Superior temporal gyrus (tissue), 1 donor: ENCODE measurements at regions not wholly inside any gene's neighbourhood (a gene's known extent, or its start where the extent isn't known, plus 50 kb on each side); places are given as distances from the start of the nearest gene placed in this dataset.

Experiments
- DNase-seq: peaks from one replicate; pipeline ENCODE4 v3.0.0-alpha.2; 2016; ENCODE audit errors: extremely low spot score

- no peak for DNase-seq
Measured at GRCh38 chr2:239590276-239590675, 189.5 kb upstream of the HDAC4 start.

- DNase-seq, result no peak
Measured at GRCh38 chr2:239589833-239590232, 189.0 kb upstream of the HDAC4 start.

GRCh38 chr2:239589270-239589825 lies 188.5 kb upstream of the HDAC4 start:
- DNase-seq, result no peak

GRCh38 chr2:239588451-239589269 lies 187.8 kb upstream of the HDAC4 start:
- no peak for DNase-seq

GRCh38 chr2:239587841-239588240 lies 187.0 kb upstream of the HDAC4 start:
- no peak for DNase-seq

GRCh38 chr2:239587311-239587731 lies 186.5 kb upstream of the HDAC4 start:
- no peak for DNase-seq

GRCh38 chr2:239586651-239587310 lies 186.0 kb upstream of the HDAC4 start:
- no peak for DNase-seq

- DNase-seq, result no peak
Measured at GRCh38 chr2:239585422-239585821, 184.6 kb upstream of the HDAC4 start.

- DNase-seq, result no peak
Measured at GRCh38 chr2:239584986-239585385, 184.2 kb upstream of the HDAC4 start.

- DNase-seq, result no peak
Measured at GRCh38 chr2:239583879-239584859, 183.3 kb upstream of the HDAC4 start.

GRCh38 chr2:239583171-239583878 lies 182.5 kb upstream of the HDAC4 start:
- no peak for DNase-seq

- DNase-seq, result no peak
Measured at GRCh38 chr2:239582476-239582875, 181.7 kb upstream of the HDAC4 start.

GRCh38 chr2:239581352-239581901 lies 180.6 kb upstream of the HDAC4 start:
- DNase-seq, result no peak

- DNase-seq, result no peak
Measured at GRCh38 chr2:239580199-239580527, 179.3 kb upstream of the HDAC4 start.

GRCh38 chr2:239579524-239580198 lies 178.8 kb upstream of the HDAC4 start:
- no peak for DNase-seq

- no peak for DNase-seq
Measured at GRCh38 chr2:239579081-239579480, 178.3 kb upstream of the HDAC4 start.

- no peak for DNase-seq
Measured at GRCh38 chr2:239578381-239578780, 177.6 kb upstream of the HDAC4 start.

GRCh38 chr2:239577935-239578334 lies 177.1 kb upstream of the HDAC4 start:
- no peak for DNase-seq

GRCh38 chr2:239576784-239577685 lies 176.2 kb upstream of the HDAC4 start:
- no peak for DNase-seq
